ENCODE measurements at regions not wholly inside any gene's neighbourhood (a gene's known extent, or its start where the extent isn't known, plus 50 kb on each side); places are given as distances from the start of the nearest gene placed in this dataset.

DNA sequence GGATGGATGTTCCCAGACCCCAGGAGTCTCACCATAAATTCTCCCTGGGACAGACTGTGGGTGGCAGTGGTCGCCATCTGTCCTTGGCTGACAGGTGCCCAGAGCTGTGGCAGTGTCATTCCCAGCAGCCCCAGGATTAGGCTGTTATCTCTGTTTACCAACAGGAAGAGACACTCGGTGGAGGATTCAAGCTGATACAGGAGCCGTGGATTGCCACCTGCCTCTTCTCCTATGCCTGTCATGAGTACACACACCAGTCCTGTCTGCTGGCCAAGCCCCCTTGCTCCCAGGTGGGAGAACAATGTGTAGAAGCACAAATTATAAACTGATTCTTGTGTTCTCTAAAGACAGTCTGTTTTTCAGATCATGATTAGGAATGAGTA, 152.6 kb downstream of the ETS2 start:
- peaks cover 5 to 17% of the 10 kb centered on the region in 2 experiments for H3K4me1 Mint-ChIP-seq
- H3K27ac ChIP-seq (ENCODE audit: insufficient read length, low read depth, low read length): no peak overlapping the region
- H2BK120ac ChIP-seq (ENCODE audit: low read depth, low read length, poor library complexity, severe bottlenecking): no peak overlapping the region
- H3K4me1 ChIP-seq (ENCODE audit: insufficient read depth, low read length): no peaks in the 10 kb centered on the region; the same call in 1 of the 2 replicates
- no peak overlapping the region for H2BK5ac ChIP-seq (ENCODE audit: insufficient read length, low read length)
- no peak overlapping the region for H3K18ac ChIP-seq (ENCODE audit: insufficient read length, low read depth, low read length)
- H2BK15ac ChIP-seq (ENCODE audit: low read depth, low read length): no peak overlapping the region
- no peak overlapping the region for H3T11ph ChIP-seq (ENCODE audit: low read length)
- H3K14ac ChIP-seq (ENCODE audit: insufficient read depth, low read length): no peak overlapping the region
- H3K23me2 ChIP-seq (ENCODE audit: insufficient read length, low read depth, low read length, poor library complexity, severe bottlenecking): no peaks in the 10 kb centered on the region
- no peak overlapping the region for H3K23ac ChIP-seq (ENCODE audit: insufficient read length, low read depth, low read length)
- H4K20me1 ChIP-seq (ENCODE audit: control insufficient read depth, insufficient read depth, insufficient read length): no peaks in the 10 kb centered on the region
- H2AK5ac ChIP-seq (ENCODE audit: insufficient read length, low read length): no peak overlapping the region
- H4K5ac ChIP-seq (ENCODE audit: insufficient read length, low read depth, low read length): no peak overlapping the region
- H2BK12ac ChIP-seq (ENCODE audit: insufficient read length, low read depth, low read length): no peak overlapping the region
- no peaks in the 10 kb centered on the region for H3K27me3 ChIP-seq (ENCODE audit: insufficient read depth, low read length)
- no peaks in the 10 kb centered on the region for H3K79me2 ChIP-seq (ENCODE audit: insufficient read depth, low read length)
- peaks cover 16% of the 10 kb centered on the region in 2 experiments for H3K9me3 Mint-ChIP-seq
- H3K79me1 ChIP-seq (ENCODE audit: insufficient read depth, low read depth, low read length, poor library complexity, severe bottlenecking): no peaks in the 10 kb centered on the region
- H2AFZ ChIP-seq (ENCODE audit: low read length): no peak overlapping the region
- no peak overlapping the region for H3K56ac ChIP-seq (ENCODE audit: insufficient read length, low read depth, low read length)
- no peak overlapping the region for H3K4ac ChIP-seq (ENCODE audit: low read depth, low read length)
- peaks cover 7% of the 10 kb centered on the region for H3K27me3 Mint-ChIP-seq (ENCODE audit: low read depth)
- no peak overlapping the region for H3K9ac ChIP-seq (ENCODE audit: extremely low read depth, insufficient read length, low read length)
- H3K4me2 ChIP-seq (ENCODE audit: insufficient read depth, insufficient read length, low read length): no peak overlapping the region
- no peak for DNase-seq
- no peak overlapping the region for H3K4me3 Mint-ChIP-seq
- TF ChIP-seq, protein P1, sequence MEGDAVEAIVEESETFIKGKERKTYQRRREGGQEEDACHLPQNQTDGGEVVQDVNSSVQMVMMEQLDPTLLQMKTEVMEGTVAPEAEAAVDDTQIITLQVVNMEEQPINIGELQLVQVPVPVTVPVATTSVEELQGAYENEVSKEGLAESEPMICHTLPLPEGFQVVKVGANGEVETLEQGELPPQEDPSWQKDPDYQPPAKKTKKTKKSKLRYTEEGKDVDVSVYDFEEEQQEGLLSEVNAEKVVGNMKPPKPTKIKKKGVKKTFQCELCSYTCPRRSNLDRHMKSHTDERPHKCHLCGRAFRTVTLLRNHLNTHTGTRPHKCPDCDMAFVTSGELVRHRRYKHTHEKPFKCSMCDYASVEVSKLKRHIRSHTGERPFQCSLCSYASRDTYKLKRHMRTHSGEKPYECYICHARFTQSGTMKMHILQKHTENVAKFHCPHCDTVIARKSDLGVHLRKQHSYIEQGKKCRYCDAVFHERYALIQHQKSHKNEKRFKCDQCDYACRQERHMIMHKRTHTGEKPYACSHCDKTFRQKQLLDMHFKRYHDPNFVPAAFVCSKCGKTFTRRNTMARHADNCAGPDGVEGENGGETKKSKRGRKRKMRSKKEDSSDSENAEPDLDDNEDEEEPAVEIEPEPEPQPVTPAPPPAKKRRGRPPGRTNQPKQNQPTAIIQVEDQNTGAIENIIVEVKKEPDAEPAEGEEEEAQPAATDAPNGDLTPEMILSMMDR (conservative IDR thresholded peaks at IDR 0.05): no peak
- no peaks in the 10 kb centered on the region for H3K9me3 ChIP-seq (ENCODE audit: control insufficient read depth, low read depth, low read length)
- no peak overlapping the region for H3K27ac Mint-ChIP-seq
- no peak overlapping the region for H4K8ac ChIP-seq (replicated peaks; ENCODE audit: insufficient read length, low read depth, low read length)
- peaks cover 0 to 14% (median 7%) of the 10 kb centered on the region in 3 experiments; a peak in 5 of 7 replicates for H3K36me3 Mint-ChIP-seq (ENCODE audit: insufficient read depth in 1 of 3, low read depth in 3 of 3)
- no CpG with 5 or more reads among the region's 3 CpGs for WGBS (ENCODE audit: extremely low coverage, insufficient read length, low lambda C conversion rate)
- H2BK20ac ChIP-seq (ENCODE audit: low read depth, low read length, poor library complexity, severe bottlenecking): no peak overlapping the region
- no peak overlapping the region for H4K91ac ChIP-seq (ENCODE audit: insufficient read length, low read depth, low read length)
